HepG2 (cell line): ENCODE measurements at regions not wholly inside any gene's neighbourhood (a gene's known extent, or its start where the extent isn't known, plus 50 kb on each side); places are given as distances from the start of the nearest gene placed in this dataset.

Experiments used
- ATAC-seq: fragments of 200-7000 bp; cut with Tn5 transposase; 3 replicates; pipeline ENCODE4 v1.9.1; 2020; ENCODE audit warnings: mild to moderate bottlenecking, moderate library complexity
- BruUV-seq: library from RNA; stranded (reverse); fragments of 400-500 nt; replicated peaks from 2 replicates; lab custom pipeline; 2021; lab: Mats Ljungman, UMichigan
- CTCF ChIA-PET: fragments of 300-600 bp; formaldehyde crosslinking; extraction: SDS; loops from one replicate; lab custom pipeline; 2021; ENCODE audit warnings: low total read pairs, inconsistent platforms, low intra/inter-chr PET ratio; lab: Yijun Ruan, JAX
- POLR2A ChIA-PET: fragments of 350-600 bp; sonication (Branson Sonifier 250); formaldehyde crosslinking; loops from one replicate; lab custom pipeline; 2020; ENCODE audit warnings: antibody characterized with exemption, inconsistent platforms; lab: Yijun Ruan, JAX
- DNase-seq: peaks from one replicate; pipeline ENCODE4 v3.0.0-alpha.2; 2015; ENCODE audit warnings: low spot score
- FAIRE-seq: peaks from 3 replicates; lab custom pipeline; 2011; peaks lifted over from hg19 to GRCh38; lab: Jason Lieb, UNC
- H2AFZ ChIP-seq: one replicate; pipeline ENCODE4 v1.6.1; 2011; ENCODE audit warnings: low read length, inconsistent platforms
- H3K27ac ChIP-seq: fragments of 300-600 bp; 3 replicates; pipeline ENCODE4 v1.8.0; 2011; ENCODE audit warnings: mixed run types, mild to moderate bottlenecking, mixed read lengths, low read length, inconsistent platforms; ENCODE audit not compliant: insufficient read depth; ENCODE audit errors: extremely low read length
- H3K27me3 ChIP-seq, 2 experiments: fragments of 200-600 bp in 1 of 2; 2 replicates in 1 of 2; 3 replicates in 1 of 2; pipeline versions ENCODE4 v1.6.0 to v1.8.0; 2011; ENCODE audit warnings: low read length in 2 of 2, mild to moderate bottlenecking in 2 of 2, moderate library complexity in 2 of 2, inconsistent platforms in 1 of 2; ENCODE audit not compliant: insufficient read depth in 2 of 2, control insufficient read depth in 1 of 2
- H3K36me3 ChIP-seq, 2 experiments: fragments of 200-600 bp in 1 of 2; replicated peaks in 1 of 2; 2 replicates in 1 of 2; 3 replicates in 1 of 2; pipeline versions ENCODE4 v1.5.1 to v1.8.0; 2011; ENCODE audit warnings: low read length in 2 of 2, inconsistent platforms in 1 of 2; ENCODE audit not compliant: insufficient read depth in 2 of 2, control insufficient read depth in 1 of 2
- H3K4me1 ChIP-seq: 2 replicates; pipeline ENCODE4 v1.5.1; 2012; ENCODE audit warnings: low read length, inconsistent platforms; ENCODE audit not compliant: insufficient read depth
- H3K4me2 ChIP-seq: 2 replicates; pipeline ENCODE4 v1.6.0; 2011; ENCODE audit warnings: low read depth, low read length, inconsistent platforms
- H3K4me3 ChIP-seq, 3 experiments: fragments of 200-600 bp in 1 of 3; sonication (generic), shearing (Covaris generic) in 1 of 3; replicated peaks in 1 of 3; 2 replicates each; pipeline ENCODE4 v1.5.1; 2011 to 2016; ENCODE audit warnings: low read length in 3 of 3, inconsistent platforms in 2 of 3, low read depth in 2 of 3, mild to moderate bottlenecking in 2 of 3, control low read depth in 1 of 3, mixed read lengths in 1 of 3; ENCODE audit not compliant: insufficient read depth in 1 of 3
- H3K79me2 ChIP-seq: one replicate; pipeline ENCODE4 v1.6.1; 2011; ENCODE audit warnings: low read length, inconsistent platforms; ENCODE audit not compliant: insufficient read depth
- H3K9ac ChIP-seq: 2 replicates; pipeline ENCODE4 v1.6.0; 2011; ENCODE audit warnings: mild to moderate bottlenecking, low read depth, low read length, inconsistent platforms; ENCODE audit not compliant: insufficient read depth
- H3K9me3 ChIP-seq: 2 replicates; pipeline ENCODE4 v1.5.1; 2012; ENCODE audit warnings: mild to moderate bottlenecking, low read length
- H4K20me1 ChIP-seq: 2 replicates; pipeline ENCODE4 v1.6.0; 2011; ENCODE audit warnings: inconsistent platforms, mild to moderate bottlenecking, low read length, moderate library complexity; ENCODE audit not compliant: insufficient read depth
- CREB1 ChIP-seq, 2 experiments: fragments of 450-650 bp in 1 of 2; IDR thresholded peaks; 2 replicates each; pipeline ENCODE4 v1.6.1; 2016 to 2017; ENCODE audit warnings: control low read depth in 1 of 2, mild to moderate bottlenecking in 1 of 2, missing compliant biosample characterization in 1 of 2, missing genetic modification characterization in 1 of 2
- FOXM1 ChIP-seq: sonication (generic); formaldehyde crosslinking; IDR thresholded peaks from 2 replicates; pipeline ENCODE4 v1.5.0; 2020; ENCODE audit warnings: missing genetic modification reagents
- FOXP1 ChIP-seq, 2 experiments: fragments of 450-650 bp in 1 of 2; IDR thresholded peaks; 2 replicates each; pipeline ENCODE4 v1.6.1; 2017 to 2018; ENCODE audit warnings: antibody characterized with exemption in 1 of 2
- GABPB1 ChIP-seq: IDR thresholded peaks from 2 replicates; pipeline ENCODE4 v1.6.1; 2016; ENCODE audit warnings: mild to moderate bottlenecking, missing genetic modification reagents, moderate library complexity, missing compliant biosample characterization
- HMG20A ChIP-seq: IDR thresholded peaks from 2 replicates; pipeline ENCODE4 v1.6.1; 2016; ENCODE audit warnings: borderline replicate concordance
- KLF11 ChIP-seq: IDR thresholded peaks from 2 replicates; pipeline ENCODE4 v1.6.1; 2016; ENCODE audit warnings: missing compliant biosample characterization
- KLF13 ChIP-seq: sonication (generic); formaldehyde crosslinking; IDR thresholded peaks from 2 replicates; pipeline ENCODE4 v1.4.0; 2020; ENCODE audit warnings: mild to moderate bottlenecking, missing genetic modification reagents
- RORA ChIP-seq: sonication (generic); formaldehyde crosslinking; IDR thresholded peaks from 2 replicates; pipeline ENCODE4 v1.5.0; 2020; ENCODE audit warnings: mild to moderate bottlenecking, missing genetic modification reagents, moderate library complexity
- XRCC5 ChIP-seq: fragments of 200-400 bp; formaldehyde crosslinking; optimal IDR thresholded peaks from 2 replicates; pipeline ENCODE3; 2017; ENCODE audit warnings: mild to moderate bottlenecking, low read length
- ZFP62 ChIP-seq: sonication (generic); formaldehyde crosslinking; IDR thresholded peaks from 2 replicates; pipeline ENCODE4 v1.4.0; 2020; ENCODE audit warnings: missing genetic modification reagents
- ZNF441 ChIP-seq: sonication (generic); formaldehyde crosslinking; IDR thresholded peaks from 2 replicates; pipeline ENCODE4 v1.7.0; 2021; ENCODE audit warnings: missing genetic modification reagents, borderline replicate concordance
- ZNF724P ChIP-seq: sonication (generic); formaldehyde crosslinking; IDR thresholded peaks from 2 replicates; pipeline ENCODE4 v1.8.0; 2022; ENCODE audit warnings: missing genetic modification reagents, borderline replicate concordance
- WGBS: methylation state at CpG from one replicate; pipeline ENCODE4 v1.1.6; 2017; ENCODE audit warnings: low lambda C conversion rate; 5-methylcytosine and 5-hydroxymethylcytosine counted together
- in situ Hi-C: cut with HindIII; loops from 2 replicates; pipeline ENCODE4 v1.10.0; 2017; ENCODE audit warnings: low pct_unique_long_range_greater_than_20kb; ENCODE audit not compliant: extremely low pct_ligation_motif_present
- intact Hi-C: fragments of 100-400 bp; cut with micrococcal nuclease; formaldehyde crosslinking; loops from one replicate; pipeline ENCODE4 v1.10.0; 2022; ENCODE audit not compliant: unreplicated experiment
- TF ChIP-seq, protein P1 (sequence below): sonication (generic); formaldehyde crosslinking; conservative IDR thresholded peaks from 2 replicates; pipeline ENCODE4 v1.4.0; 2020; ENCODE audit warnings: missing genetic modification reagents

GRCh38 chr9:78835928-78836450 is 539.1 kb downstream of the PSAT1 start:
- POLR2A ChIA-PET: no interaction called here
- DNase-seq: no peak
- H3K9ac ChIP-seq: no peak overlapping the region
- no peaks in the 10 kb centered on the region for H3K36me3 ChIP-seq
- in situ Hi-C loops: no loop called here
- no peaks in the 10 kb centered on the region for H3K27me3 ChIP-seq
- WGBS: 9% methylated on average over 5 of the region's 5 CpGs
- no peak for TF ChIP-seq GABPB1 (CRISPR knock-in tag)
- TF ChIP-seq FOXP1 (IDR thresholded peaks at IDR 0.05): no peak
- TF ChIP-seq FOXP1 (CRISPR knock-in tag; IDR thresholded peaks at IDR 0.05): no peak
- TF ChIP-seq ZFP62 (CRISPR knock-in tag): no peak
- TF ChIP-seq CREB1 (IDR thresholded peaks at IDR 0.05): no peak
- no peak for TF ChIP-seq CREB1 (CRISPR knock-in tag; IDR thresholded peaks at IDR 0.05)
- TF ChIP-seq XRCC5: no peak
- TF ChIP-seq FOXM1 (CRISPR knock-in tag): no peak
- no peak for TF ChIP-seq HMG20A (CRISPR knock-in tag)
- TF ChIP-seq RORA: no peak
- TF ChIP-seq, protein P1, sequence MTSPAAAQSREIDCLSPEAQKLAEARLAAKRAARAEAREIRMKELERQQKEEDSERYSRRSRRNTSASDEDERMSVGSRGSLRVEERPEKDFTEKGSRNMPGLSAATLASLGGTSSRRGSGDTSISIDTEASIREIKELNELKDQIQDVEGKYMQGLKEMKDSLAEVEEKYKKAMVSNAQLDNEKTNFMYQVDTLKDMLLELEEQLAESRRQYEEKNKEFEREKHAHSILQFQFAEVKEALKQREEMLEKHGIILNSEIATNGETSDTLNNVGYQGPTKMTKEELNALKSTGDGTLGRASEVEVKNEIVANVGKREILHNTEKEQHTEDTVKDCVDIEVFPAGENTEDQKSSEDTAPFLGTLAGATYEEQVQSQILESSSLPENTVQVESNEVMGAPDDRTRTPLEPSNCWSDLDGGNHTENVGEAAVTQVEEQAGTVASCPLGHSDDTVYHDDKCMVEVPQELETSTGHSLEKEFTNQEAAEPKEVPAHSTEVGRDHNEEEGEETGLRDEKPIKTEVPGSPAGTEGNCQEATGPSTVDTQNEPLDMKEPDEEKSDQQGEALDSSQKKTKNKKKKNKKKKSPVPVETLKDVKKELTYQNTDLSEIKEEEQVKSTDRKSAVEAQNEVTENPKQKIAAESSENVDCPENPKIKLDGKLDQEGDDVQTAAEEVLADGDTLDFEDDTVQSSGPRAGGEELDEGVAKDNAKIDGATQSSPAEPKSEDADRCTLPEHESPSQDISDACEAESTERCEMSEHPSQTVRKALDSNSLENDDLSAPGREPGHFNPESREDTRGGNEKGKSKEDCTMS (CRISPR knock-in tag): no peak
- no peak for TF ChIP-seq KLF13 (CRISPR knock-in tag)
- TF ChIP-seq ZNF441 (CRISPR knock-in tag): no peak
- TF ChIP-seq KLF11 (CRISPR knock-in tag): no peak
- TF ChIP-seq ZNF724P (CRISPR knock-in tag): no peak
- TF ChIP-seq, all 625 proteins: peak for 0
- Histone ChIP-seq H3K4me3 (no peak overlapping the region), H2AFZ (no peak overlapping the region), H3K27ac (no peak overlapping the region), H3K4me2 (no peak overlapping the region), H3K79me2 (no peaks in the 10 kb centered on the region), H3K4me1 (no peaks in the 10 kb centered on the region), H3K9me3 (no peaks in the 10 kb centered on the region), H4K20me1 (no peaks in the 10 kb centered on the region)
- ATAC-seq (no peak), FAIRE-seq (no peak)
- CTCF ChIA-PET: no interaction called here
- no TSS peak for BruUV-seq
- intact Hi-C loops: no loop called here
